Stomach (tissue), 4 donors: ENCODE measurements at regions not wholly inside any gene's neighbourhood (a gene's known extent, or its start where the extent isn't known, plus 50 kb on each side); places are given as distances from the start of the nearest gene placed in this dataset.

Experiments
- CTCF ChIP-seq, 7 experiments: fragments of 450-650 bp in 4 of 7; fragments of 200-600 bp in 3 of 7; sonication (generic) in 3 of 7; IDR thresholded peaks; one replicate each; pipeline ENCODE4 v1.5.1; 2016 to 2019; ENCODE audit warnings: antibody characterized with exemption in 7 of 7, control low read depth in 2 of 7, mild to moderate bottlenecking in 1 of 7
- POLR2A ChIP-seq, 4 donors: fragments of 450-650 bp; IDR thresholded peaks; one replicate each; pipeline ENCODE4 v1.6.1; 2016; ENCODE audit warnings: antibody characterized with exemption in 4 of 4, control low read depth in 2 of 4, mild to moderate bottlenecking in 1 of 4, moderate library complexity in 1 of 4

- no peak for TF ChIP-seq POLR2A (IDR thresholded peaks at IDR 0.05)
- no peak for TF ChIP-seq CTCF (IDR thresholded peaks at IDR 0.05)
Measured at GRCh38 chr3:168570404-168571155, 474.9 kb upstream of the GOLIM4 start.
